Neural cell (in vitro differentiated cells): ENCODE measurements at regions not wholly inside any gene's neighbourhood (a gene's known extent, or its start where the extent isn't known, plus 50 kb on each side); places are given as distances from the start of the nearest gene placed in this dataset.

ENCODE experiments used
- H2AFZ ChIP-seq: fragments of 200-600, 300-800 bp; sonication (generic), shearing (Covaris generic); 2 replicates; pipeline ENCODE4 v1.6.0; 2014; ENCODE audit warnings: low read depth, mild to moderate bottlenecking, antibody characterized with exemption, low read length, moderate library complexity
- H3F3A ChIP-seq: fragments of 200-600 bp; shearing (Covaris generic); 2 replicates; pipeline ENCODE4 v1.6.1; 2016; ENCODE audit warnings: mild to moderate bottlenecking, moderate library complexity, mixed read lengths, antibody characterized with exemption, low read length; ENCODE audit not compliant: insufficient read depth, poor library complexity, severe bottlenecking
- H3K27ac ChIP-seq: fragments of 200-600, 300-800 bp; sonication (generic), shearing (Covaris generic); 2 replicates; pipeline ENCODE4 v1.5.1; 2014; ENCODE audit warnings: mild to moderate bottlenecking, low read length, moderate library complexity
- H3K27me3 ChIP-seq: fragments of 300-800, 200-600 bp; sonication (generic), shearing (Covaris generic); 2 replicates; pipeline ENCODE4 v1.6.0; 2014; ENCODE audit warnings: mild to moderate bottlenecking, low read depth, low read length, moderate library complexity; ENCODE audit not compliant: insufficient read depth
- H3K36me3 ChIP-seq: fragments of 300-800, 200-600 bp; sonication (generic), shearing (Covaris generic); 2 replicates; pipeline ENCODE4 v1.5.1; 2014; ENCODE audit warnings: mild to moderate bottlenecking, antibody characterized with exemption, low read length, moderate library complexity; ENCODE audit not compliant: insufficient read depth
- H3K4me2 ChIP-seq: fragments of 300-800, 200-600 bp; sonication (generic), shearing (Covaris generic); 2 replicates; pipeline ENCODE4 v1.6.0; 2014; ENCODE audit warnings: mild to moderate bottlenecking, low read length
- H3K4me3 ChIP-seq: fragments of 300-800, 200-600 bp; sonication (generic), shearing (Covaris generic); 2 replicates; pipeline ENCODE4 v1.5.1; 2014; ENCODE audit warnings: mild to moderate bottlenecking, low read length, moderate library complexity
- H3K79me2 ChIP-seq: fragments of 200-600 bp; shearing (Covaris generic); replicated peaks from 2 replicates; pipeline ENCODE4 v1.6.0; 2014; ENCODE audit warnings: mild to moderate bottlenecking, low read length, moderate library complexity; ENCODE audit not compliant: insufficient read depth
- H3K9ac ChIP-seq: fragments of 300-800, 200-600 bp; sonication (generic), shearing (Covaris generic); 2 replicates; pipeline ENCODE4 v1.6.1; 2016; ENCODE audit warnings: mild to moderate bottlenecking, low read length, mixed read lengths
- H3K9me2 ChIP-seq: fragments of 200-600 bp; shearing (Covaris generic); 2 replicates; pipeline ENCODE4 v1.6.1; 2016; ENCODE audit warnings: mild to moderate bottlenecking, low read length, mixed read lengths; ENCODE audit not compliant: insufficient read depth
- H3K9me3 ChIP-seq: fragments of 200-600, 300-800 bp; sonication (generic), shearing (Covaris generic); 2 replicates; pipeline ENCODE4 v1.6.1; 2016; ENCODE audit warnings: mild to moderate bottlenecking, mixed run types, low read length, moderate library complexity, mixed read lengths
- H4K20me1 ChIP-seq: fragments of 200-600 bp; shearing (Covaris generic); 2 replicates; pipeline ENCODE4 v1.6.1; 2016; ENCODE audit warnings: mild to moderate bottlenecking, mixed run types; ENCODE audit not compliant: insufficient read depth
- CTCF ChIP-seq: fragments of 450-650 bp; IDR thresholded peaks from 2 replicates; pipeline ENCODE4 v1.5.1; 2014; ENCODE audit warnings: antibody characterized with exemption, mild to moderate bottlenecking, moderate library complexity; ENCODE audit not compliant: poor library complexity, severe bottlenecking
- EZH2 ChIP-seq: fragments of 200-600, 300-800 bp; shearing (Covaris generic), sonication (generic); IDR thresholded peaks from 2 replicates; pipeline ENCODE4 v1.6.1; 2014; ENCODE audit warnings: antibody characterized with exemption, low read length, borderline replicate concordance, mild to moderate bottlenecking; ENCODE audit not compliant: insufficient read depth, poor library complexity, severe bottlenecking
- MXI1 ChIP-seq: fragments of 450-650 bp; conservative IDR thresholded peaks from 2 replicates; pipeline ENCODE4 v1.6.1; 2014; ENCODE audit warnings: antibody characterized with exemption, mild to moderate bottlenecking; ENCODE audit not compliant: poor library complexity, severe bottlenecking
- RAD21 ChIP-seq: fragments of 450-650 bp; conservative IDR thresholded peaks from 2 replicates; pipeline ENCODE4 v1.6.1; 2014; ENCODE audit warnings: antibody characterized with exemption, mild to moderate bottlenecking, moderate library complexity
- REST ChIP-seq: IDR thresholded peaks from 2 replicates; pipeline ENCODE4 v1.6.1; 2012; ENCODE audit warnings: borderline replicate concordance
- SMC3 ChIP-seq: fragments of 450-650 bp; conservative IDR thresholded peaks from 2 replicates; pipeline ENCODE4 v1.6.1; 2014; ENCODE audit warnings: antibody characterized with exemption, mild to moderate bottlenecking, moderate library complexity; ENCODE audit not compliant: poor library complexity
- TAF1 ChIP-seq: IDR thresholded peaks from 2 replicates; pipeline ENCODE4 v1.6.1; 2012; ENCODE audit warnings: low read depth

- H3K9me3 ChIP-seq, result no peaks in the 10 kb centered on the region
- no peaks in the 10 kb centered on the region for H3K27me3 ChIP-seq
- H4K20me1 ChIP-seq, result no peaks in the 10 kb centered on the region
- H3K79me2 ChIP-seq, result no peaks in the 10 kb centered on the region
- no peaks in the 10 kb centered on the region for H3F3A ChIP-seq
- no peaks in the 10 kb centered on the region for H3K36me3 ChIP-seq
- H3K9ac ChIP-seq, result no peak overlapping the region
- H3K27ac ChIP-seq, result no peak overlapping the region
- H3K4me3 ChIP-seq, result no peak overlapping the region
- H3K9me2 ChIP-seq, result no peaks in the 10 kb centered on the region
- no peak for TF ChIP-seq TAF1
- no peak for TF ChIP-seq CTCF
- TF ChIP-seq SMC3, result no peak
- no peak for TF ChIP-seq REST
- TF ChIP-seq MXI1, result no peak
- no peak for TF ChIP-seq EZH2
- no peak overlapping the region for H2AFZ ChIP-seq
- H3K4me2 ChIP-seq, result no peak overlapping the region
These were observed 66.8 kb upstream of the RSPO3 start for GRCh38 chr6:127051571-127052260.

- H2AFZ ChIP-seq, result no peak overlapping the region
- no peaks in the 10 kb centered on the region for H3K27me3 ChIP-seq
- no peaks in the 10 kb centered on the region for H3F3A ChIP-seq
- H3K9me3 ChIP-seq, result no peaks in the 10 kb centered on the region
- no peak overlapping the region for H3K9ac ChIP-seq
- no peaks in the 10 kb centered on the region for H4K20me1 ChIP-seq
- no peak overlapping the region for H3K4me3 ChIP-seq
- H3K4me2 ChIP-seq, result no peak overlapping the region
- H3K79me2 ChIP-seq, result no peaks in the 10 kb centered on the region
- TF ChIP-seq SMC3, result no peak
- no peak for TF ChIP-seq EZH2
- no peak for TF ChIP-seq TAF1
- no peak for TF ChIP-seq RAD21
- no peak for TF ChIP-seq MXI1
- TF ChIP-seq CTCF, result no peak
- TF ChIP-seq REST, result no peak
- no peak overlapping the region for H3K27ac ChIP-seq
- H3K9me2 ChIP-seq, result no peaks in the 10 kb centered on the region
- no peaks in the 10 kb centered on the region for H3K36me3 ChIP-seq
These were observed 65.2 kb upstream of the RSPO3 start for GRCh38 chr6:127053032-127053874.
